ENCODE measurements at regions not wholly inside any gene's neighbourhood (a gene's known extent, or its start where the extent isn't known, plus 50 kb on each side); places are given as distances from the start of the nearest gene placed in this dataset.

DNA sequence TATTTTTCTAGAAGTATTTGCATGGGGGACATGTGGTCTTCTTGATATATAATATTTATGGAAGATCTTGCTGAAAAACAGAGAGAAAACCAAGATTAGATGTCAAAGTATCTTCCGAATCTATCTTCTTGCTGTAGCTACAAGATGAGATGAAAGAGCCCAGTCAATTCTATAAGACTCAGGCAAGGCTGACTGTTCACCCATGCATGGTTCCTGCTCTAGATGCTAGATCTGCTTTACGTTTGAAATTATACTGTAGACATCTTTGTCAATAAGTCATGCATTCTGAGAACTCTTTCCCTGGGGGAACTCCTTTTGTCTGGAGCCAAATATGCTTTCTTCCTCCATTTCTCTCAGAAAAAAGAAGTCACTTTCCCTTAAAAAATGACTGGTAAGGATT lies 1292.0 kb downstream of the XPNPEP1 start:
- WGBS, 2 donors, result 71 to 73% methylated on average over 2 of the region's 2 CpGs
- intact Hi-C loops (cut with DNase I), result no loop called here
- no peaks in the 10 kb centered on the region for H3K4me1 ChIP-seq
- no peak for DNase-seq
- no peaks in the 10 kb centered on the region for H3K36me3 ChIP-seq
- H3K27ac ChIP-seq, result no peak overlapping the region
- H3K9me3 ChIP-seq, result no peaks in the 10 kb centered on the region
- no peak overlapping the region for H3K4me3 ChIP-seq
- no peaks in the 10 kb centered on the region for H3K27me3 ChIP-seq
- TF ChIP-seq, protein P1, sequence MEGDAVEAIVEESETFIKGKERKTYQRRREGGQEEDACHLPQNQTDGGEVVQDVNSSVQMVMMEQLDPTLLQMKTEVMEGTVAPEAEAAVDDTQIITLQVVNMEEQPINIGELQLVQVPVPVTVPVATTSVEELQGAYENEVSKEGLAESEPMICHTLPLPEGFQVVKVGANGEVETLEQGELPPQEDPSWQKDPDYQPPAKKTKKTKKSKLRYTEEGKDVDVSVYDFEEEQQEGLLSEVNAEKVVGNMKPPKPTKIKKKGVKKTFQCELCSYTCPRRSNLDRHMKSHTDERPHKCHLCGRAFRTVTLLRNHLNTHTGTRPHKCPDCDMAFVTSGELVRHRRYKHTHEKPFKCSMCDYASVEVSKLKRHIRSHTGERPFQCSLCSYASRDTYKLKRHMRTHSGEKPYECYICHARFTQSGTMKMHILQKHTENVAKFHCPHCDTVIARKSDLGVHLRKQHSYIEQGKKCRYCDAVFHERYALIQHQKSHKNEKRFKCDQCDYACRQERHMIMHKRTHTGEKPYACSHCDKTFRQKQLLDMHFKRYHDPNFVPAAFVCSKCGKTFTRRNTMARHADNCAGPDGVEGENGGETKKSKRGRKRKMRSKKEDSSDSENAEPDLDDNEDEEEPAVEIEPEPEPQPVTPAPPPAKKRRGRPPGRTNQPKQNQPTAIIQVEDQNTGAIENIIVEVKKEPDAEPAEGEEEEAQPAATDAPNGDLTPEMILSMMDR (IDR thresholded peaks at IDR 0.05), result no peak
- no peak for TF ChIP-seq EP300 (IDR thresholded peaks at IDR 0.05)
- no peak for TF ChIP-seq POLR2A (IDR thresholded peaks at IDR 0.05)
- no peak for TF ChIP-seq POLR2AphosphoS5 (IDR thresholded peaks at IDR 0.05)

DNA sequence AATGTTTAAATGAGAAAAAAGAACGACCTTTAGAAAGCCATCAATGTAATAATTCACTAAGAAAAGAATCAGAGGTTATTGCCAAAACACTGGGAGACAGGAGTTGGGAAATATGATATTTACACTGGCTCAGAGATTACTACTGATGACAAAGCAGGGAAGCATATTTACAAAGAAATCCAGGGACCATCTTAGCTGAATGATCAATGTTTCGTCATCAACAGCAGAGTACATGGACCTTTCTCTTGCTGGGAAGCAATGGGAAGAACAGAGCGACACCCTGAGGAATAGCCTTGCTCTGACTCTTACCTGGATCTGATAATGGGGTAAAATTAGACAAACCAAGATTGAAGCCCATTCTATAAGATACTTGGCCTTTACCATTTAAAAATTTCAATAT lies 1293.5 kb downstream of the XPNPEP1 start:
- intact Hi-C loops (cut with DNase I), result no loop called here
- no peak overlapping the region for H3K27ac ChIP-seq

DNA sequence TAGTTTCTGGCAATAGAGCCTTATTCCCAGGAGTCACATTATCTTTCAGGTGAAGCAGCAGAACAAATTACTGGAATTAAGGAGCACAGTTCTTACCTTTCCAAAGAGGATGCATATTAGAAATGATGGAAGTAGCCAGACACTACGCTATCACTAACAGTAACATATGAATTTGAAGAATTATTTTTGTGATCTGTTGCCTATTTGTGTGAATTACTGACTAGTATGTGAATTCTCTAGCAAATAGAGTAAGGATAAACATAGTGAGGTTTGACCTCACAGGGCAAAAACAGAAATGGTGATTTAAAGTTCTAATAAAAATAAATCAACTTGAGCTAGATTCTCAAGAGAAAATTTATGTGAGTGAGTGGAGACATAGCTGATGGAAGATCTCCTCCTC lies 1299.3 kb downstream of the XPNPEP1 start:
- no peaks in the 10 kb centered on the region for H3K4me1 ChIP-seq
- H3K27me3 ChIP-seq, result no peaks in the 10 kb centered on the region
- intact Hi-C loops (cut with DNase I), result no loop called here
- no peak overlapping the region for H3K4me3 ChIP-seq
- no peak overlapping the region for H3K27ac ChIP-seq
- TF ChIP-seq, protein P1 (IDR thresholded peaks at IDR 0.05), result no peak
- TF ChIP-seq EP300 (IDR thresholded peaks at IDR 0.05) (no peak), POLR2A (IDR thresholded peaks at IDR 0.05) (no peak), POLR2AphosphoS5 (IDR thresholded peaks at IDR 0.05) (no peak)
- DNase-seq, result no peak
- no peaks in the 10 kb centered on the region for H3K9me3 ChIP-seq
- no peaks in the 10 kb centered on the region for H3K36me3 ChIP-seq
- 81 to 86% methylated on average over 1 of the region's 1 CpG for WGBS, 2 donors

More for the DNA sequence above, 1293.5 kb downstream of the XPNPEP1 start:
- TF ChIP-seq POLR2AphosphoS5 (IDR thresholded peaks at IDR 0.05) (no peak), EP300 (IDR thresholded peaks at IDR 0.05) (no peak), POLR2A (IDR thresholded peaks at IDR 0.05) (no peak)
- TF ChIP-seq, protein P1 (IDR thresholded peaks at IDR 0.05), result no peak
- WGBS, 2 donors, result 39 to 61% methylated on average over 3 of the region's 3 CpGs
- no peaks in the 10 kb centered on the region for H3K27me3 ChIP-seq
- no peaks in the 10 kb centered on the region for H3K36me3 ChIP-seq
- no peaks in the 10 kb centered on the region for H3K9me3 ChIP-seq
- H3K4me1 ChIP-seq, result no peaks in the 10 kb centered on the region
- DNase-seq, result no peak
- no peak overlapping the region for H3K4me3 ChIP-seq

DNA sequence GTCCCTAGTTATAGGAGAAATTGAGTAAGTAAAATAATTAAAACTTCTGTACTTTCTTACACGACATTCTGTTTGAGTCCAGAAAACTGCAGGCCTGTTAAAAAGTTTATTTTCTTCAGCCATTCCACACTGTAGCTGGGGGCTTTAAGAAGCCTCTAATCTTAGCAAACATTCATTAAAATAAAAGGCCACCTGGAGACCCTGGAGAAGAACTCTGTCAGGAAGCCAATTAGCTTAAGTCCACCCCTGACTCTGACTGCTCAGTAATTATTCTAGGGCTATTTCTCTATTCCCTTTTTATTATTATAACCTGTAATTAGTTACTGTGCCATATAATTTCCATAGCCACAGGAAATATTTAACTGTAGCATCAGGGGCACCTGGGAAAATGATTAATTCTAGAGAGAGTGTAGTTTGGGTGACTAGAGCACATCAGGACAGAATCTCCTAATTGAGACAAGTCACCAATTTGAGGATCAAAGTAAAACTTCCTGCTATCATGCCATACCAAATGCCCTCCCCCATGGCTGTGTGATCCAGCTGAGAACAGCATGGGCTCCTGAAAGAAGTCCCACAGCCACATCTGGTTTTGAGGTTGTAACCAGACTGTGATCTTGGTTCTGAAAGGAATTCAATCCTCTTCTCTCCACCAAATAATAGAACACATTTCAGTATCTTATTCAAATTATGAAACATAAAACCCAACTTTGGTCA lies 1302.3 kb downstream of the XPNPEP1 start:
- no peak for DNase-seq
- TF ChIP-seq EP300 (IDR thresholded peaks at IDR 0.05), result no peak
- TF ChIP-seq, protein P1 (IDR thresholded peaks at IDR 0.05), result no peak
- no peak for TF ChIP-seq POLR2A (IDR thresholded peaks at IDR 0.05)
- TF ChIP-seq POLR2AphosphoS5 (IDR thresholded peaks at IDR 0.05), result no peak
- no peaks in the 10 kb centered on the region for H3K4me1 ChIP-seq
- no peaks in the 10 kb centered on the region for H3K9me3 ChIP-seq
- H3K36me3 ChIP-seq, result no peaks in the 10 kb centered on the region
- H3K27ac ChIP-seq, result no peak overlapping the region
- no peak overlapping the region for H3K4me3 ChIP-seq
- 45 to 67% methylated on average over 1 of the region's 1 CpG for WGBS, 2 donors
- intact Hi-C loops (cut with DNase I), result no loop called here
- no peaks in the 10 kb centered on the region for H3K27me3 ChIP-seq
